Right kidney (tissue), 1 donor: ENCODE measurements at regions not wholly inside any gene's neighbourhood (a gene's known extent, or its start where the extent isn't known, plus 50 kb on each side); places are given as distances from the start of the nearest gene placed in this dataset.
"Not testable (repeated sequence)": the region's sequence is repeated elsewhere in the genome, so short reads cannot be mapped to it uniquely, and the experiment has no call there.

Experiments used
- DNase-seq: peaks from one replicate; pipeline ENCODE4 v3.0.0-alpha.2; 2016

DNA sequence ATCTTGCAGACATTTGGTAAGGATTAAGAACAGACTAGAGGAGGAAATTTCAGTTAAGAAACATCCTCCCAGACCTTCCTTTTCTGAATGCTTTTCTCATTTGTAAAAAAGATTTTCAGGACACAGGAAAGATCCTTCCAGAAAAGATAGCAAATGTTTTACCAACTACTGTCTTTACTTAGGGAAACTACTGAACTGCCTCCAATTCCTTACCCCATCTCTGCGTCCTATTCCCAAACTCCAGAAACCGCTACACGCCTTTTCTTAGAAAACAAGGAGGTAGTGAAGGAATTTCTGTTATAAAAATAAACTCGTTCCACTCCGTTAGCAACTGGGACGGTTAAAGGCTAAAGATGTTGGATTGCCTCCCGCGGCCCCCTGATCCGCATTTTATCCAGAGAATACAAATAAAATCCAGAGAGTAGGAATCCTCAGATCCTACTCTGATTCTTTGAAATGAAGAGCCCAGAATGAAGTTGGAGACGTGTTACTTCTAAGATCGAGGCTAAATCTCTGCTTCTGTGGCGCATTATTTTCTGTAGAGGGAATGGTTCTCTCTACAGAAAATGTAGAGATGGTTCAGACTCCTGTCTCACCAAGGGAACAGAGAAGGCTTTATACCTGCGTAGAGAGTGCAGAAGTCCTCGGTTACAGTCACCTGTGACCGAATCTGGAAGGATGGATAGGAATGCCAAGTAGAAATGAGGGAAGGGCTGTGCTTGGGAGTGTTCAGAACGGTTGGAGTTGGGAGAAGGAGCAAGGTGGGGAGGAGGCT, 133.0 kb downstream of the GPX5 start:
- DNase-seq, result peak; percentile 43

DNA sequence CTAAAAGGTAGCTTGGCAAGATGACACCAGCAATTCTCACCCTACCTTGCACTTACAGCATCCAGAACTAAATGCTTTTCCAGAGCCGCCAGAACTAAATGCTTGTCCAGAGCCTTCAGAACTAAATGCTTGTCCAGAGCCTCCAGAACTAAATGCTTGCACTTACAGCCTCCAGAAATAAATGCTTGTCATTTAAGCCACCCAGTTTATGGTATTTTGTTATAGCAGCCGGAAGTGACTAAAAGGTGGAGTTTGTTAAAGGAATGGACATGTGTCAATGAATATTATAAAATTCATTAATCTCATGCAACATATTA, 133.5 kb downstream of the GPX5 start:
- no peak for DNase-seq

DNA sequence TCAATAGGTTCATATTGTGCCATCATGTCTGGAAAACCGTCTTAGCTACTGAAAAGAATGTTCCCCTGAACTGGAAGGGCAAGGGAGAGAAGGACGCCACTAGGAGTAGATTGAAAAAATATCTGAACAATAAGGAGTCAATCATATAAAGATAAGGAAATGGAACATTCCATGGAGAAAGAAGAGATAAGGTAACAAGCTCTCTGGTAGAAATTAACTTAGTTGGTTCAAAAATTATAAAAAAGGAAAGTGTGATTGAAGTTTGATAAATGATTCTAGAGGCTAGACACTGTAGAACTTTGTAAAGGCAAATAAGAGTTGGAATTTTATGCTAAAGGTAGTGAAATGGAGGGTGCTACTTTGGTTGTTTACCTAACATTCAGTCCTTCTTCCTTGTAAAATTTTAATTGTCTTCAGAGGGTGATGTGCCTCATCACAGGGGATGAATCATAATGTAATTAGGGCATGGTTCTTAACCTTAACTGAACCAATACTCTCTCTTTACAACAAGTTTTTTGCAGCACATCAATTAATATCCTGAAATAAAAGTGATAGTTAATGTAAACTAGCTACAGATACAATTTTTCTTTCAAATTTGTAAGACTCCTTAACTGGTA, 135.5 kb downstream of the GPX5 start:
- DNase-seq, result no peak

DNA sequence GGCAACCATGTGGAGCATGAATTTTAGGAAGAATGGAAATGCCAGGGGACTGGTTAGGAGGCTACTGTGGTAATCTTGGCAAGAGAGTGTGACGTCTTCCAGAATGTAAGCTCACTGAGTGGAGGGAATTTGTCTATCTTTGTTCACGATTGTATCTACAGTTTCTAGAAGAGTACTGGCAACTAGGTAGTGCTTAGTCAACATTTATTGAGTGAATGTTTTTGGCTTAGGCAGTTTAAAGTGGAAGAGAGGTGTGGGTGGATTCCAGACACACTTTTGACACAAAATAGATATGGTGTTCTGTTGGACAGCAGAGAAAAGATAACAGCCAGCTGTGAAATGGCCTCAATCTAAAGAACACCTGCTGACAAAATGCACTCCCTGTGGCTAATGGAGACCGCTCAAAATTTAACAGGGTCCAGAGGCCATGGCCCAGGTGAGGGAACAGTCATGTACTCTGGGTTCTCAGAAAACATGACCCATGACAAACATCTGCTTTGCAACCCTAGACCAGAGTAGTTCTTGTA, 139.3 kb downstream of the GPX5 start:
- no peak for DNase-seq

DNA sequence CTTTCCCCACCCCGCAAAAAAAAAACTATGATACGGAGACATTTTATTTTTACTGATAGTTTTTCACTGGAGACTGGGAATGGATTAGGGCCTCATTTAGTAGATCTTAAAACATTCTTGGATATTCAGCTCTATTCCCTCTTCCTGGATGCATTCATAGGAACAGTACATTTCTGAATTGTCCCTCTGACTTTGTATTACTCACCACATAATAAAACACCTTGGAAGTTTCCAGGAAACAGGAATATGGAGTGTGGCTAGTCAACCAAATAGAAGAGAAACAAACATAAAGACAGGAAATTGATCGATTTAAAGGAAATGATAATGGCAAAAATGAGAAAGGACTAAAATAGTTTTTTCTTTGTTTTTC, 147.7 kb downstream of the GPX5 start:
- DNase-seq, result no peak

DNA sequence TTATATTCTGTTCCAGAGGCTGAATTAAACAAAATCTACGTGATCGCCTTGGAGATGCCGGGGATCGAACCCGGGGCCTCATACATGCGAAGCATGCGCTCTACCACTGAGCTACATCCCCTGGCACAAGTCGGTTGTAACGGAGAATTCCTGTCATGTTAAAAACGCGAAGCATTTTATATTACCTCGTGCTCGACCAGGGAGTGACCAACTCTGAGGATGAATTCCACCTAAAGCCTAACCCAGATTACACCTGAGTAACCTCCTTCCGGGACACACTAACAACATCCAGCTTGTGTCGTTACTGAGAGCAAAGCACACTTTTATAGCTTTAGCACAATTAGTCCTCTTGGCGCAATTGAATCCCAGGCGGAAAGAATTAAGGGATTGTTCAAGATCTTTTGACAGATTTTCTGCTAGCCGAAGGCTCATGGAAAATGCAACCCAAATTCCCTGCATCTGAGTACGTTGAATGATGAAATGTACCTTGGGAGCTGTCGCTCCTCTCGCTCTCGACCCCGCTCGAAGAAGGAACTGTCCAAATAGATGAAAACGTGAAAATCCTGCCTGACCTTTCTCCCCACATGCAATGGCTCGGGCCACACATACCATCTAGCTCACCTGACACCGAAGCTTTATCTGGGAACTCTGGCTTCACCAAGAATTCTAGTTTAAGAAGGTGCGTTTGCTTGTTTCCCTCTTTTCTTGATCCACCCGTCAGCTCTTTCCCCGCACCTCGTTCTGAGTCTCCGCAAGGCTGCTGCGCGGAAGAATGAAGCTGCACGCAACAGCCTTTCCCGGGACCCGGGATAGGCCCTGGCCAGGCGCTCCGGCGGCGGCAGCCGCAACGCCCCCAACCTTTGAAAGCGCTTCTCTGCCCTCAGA, 148.3 kb downstream of the GPX5 start:
- DNase-seq, result peak; percentile 47

DNA sequence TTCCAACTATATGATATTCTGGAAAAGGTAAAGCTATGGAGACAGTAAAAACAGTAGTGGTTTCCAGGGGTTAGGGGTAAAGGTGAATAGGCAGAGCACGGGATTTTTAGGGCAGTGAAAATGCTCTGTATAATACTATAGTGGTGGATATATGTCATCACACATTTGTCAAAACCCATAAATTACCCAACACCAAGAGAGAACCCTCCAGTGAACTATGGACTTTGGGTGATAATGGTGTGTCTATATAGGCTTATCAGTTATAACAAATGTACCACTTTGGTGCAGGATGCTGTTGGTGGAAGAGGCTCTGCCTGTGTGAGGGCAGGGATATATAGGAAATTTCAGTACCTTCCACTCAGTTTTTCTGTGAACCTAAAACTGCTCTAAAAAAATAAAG, 149.9 kb downstream of the GPX5 start:
- no peak for DNase-seq

DNA sequence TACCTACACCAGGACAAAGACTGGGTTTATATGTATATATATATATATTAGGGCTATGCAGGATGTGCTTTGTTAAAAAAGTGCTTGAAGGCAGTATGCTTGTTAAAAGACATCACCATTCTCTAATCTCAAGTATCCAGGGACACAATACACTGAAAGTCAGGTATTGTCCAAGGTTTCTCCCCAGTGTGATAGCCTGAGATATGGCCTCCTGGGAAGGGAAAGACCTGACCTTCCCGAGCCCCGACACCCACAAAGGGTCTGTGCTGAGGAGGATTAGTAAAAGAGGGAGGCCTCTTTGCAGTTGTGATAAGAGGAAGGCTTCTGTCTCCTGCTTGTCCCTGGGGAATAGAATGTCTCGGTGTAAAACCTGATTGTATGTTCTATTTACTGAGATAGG, 156.9 kb downstream of the GPX5 start:
- no peak for DNase-seq

DNA sequence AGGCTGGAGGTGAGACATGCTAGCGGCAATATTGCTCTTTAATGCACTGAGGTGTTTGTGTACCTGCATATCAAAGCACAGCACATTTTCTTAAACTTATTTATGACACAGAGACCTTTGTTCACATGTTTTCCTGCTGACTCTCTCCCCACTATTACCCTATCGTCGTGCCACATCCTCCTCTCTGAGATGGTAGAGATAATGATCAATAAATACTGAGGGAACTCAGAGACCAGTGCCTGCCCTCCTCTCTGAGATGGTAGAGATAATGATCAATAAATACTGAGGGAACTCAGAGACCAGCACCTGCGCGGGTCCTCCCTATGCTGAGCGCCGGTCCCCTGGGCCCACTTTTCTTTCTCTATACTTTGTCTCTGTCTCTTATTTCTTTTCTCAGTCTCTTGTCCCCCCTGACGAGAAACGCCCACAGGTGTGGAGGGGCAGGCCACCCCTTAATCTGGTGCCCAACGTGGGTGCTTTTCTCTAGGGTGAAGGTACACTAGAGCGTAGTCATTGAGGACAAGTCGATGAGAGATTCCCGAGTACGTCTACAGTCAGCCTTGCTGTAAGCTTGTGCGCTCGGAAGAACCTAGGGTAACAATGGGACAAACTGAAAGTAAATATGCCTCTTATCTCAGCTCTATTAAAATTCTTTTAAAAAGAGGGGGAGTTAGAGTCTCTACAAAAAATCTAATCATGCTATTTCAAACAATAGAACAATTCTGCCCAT, 157.4 kb downstream of the GPX5 start:
- DNase-seq, result not testable (repeated sequence)

DNA sequence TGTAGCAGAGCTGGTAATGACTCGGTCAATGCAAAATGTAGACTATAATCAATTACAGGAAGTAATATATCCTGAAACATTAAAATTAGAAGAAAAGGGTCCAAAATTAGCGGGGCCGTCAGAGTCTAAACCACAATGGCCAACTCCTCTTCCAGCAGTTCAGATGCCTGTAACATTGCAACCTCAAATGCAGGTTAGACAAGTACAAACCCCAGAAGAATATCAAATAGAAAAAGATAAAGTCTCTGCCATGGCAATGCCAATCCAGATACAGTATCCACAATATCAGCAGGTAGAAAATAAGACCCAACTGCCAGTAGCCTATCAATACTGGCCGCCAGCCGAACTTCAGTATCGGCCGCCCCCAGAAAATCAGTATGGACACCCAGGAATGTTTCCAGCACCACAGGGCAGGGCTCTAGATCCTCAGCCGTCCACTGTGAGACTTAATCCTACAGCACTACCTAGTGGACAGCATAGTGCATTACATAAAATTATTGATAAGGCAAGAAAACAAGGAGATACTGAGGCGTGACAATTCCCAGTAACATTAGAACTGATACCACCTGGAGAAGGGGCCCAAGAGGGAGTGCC, 158.4 kb downstream of the GPX5 start:
- DNase-seq, result no peak

DNA sequence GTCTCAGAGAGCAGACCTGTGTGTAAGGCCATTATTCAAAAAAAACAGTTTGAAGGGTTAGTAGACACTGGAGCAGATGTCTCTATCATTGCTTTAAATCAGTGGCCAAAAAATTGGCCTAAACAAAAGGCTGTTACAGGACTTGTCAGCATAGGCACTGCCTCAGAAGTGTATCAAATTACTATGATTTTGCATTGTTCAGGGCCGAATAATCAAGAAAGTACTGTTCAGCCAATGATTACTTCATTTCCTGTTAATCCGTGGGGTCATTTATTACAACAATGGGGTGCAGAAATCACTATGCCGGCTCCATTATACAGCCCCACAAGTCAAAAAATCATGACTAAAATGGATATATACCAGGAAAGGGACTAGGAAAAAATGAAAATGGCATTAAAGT, 160.3 kb downstream of the GPX5 start:
- DNase-seq, result not testable (repeated sequence)

DNA sequence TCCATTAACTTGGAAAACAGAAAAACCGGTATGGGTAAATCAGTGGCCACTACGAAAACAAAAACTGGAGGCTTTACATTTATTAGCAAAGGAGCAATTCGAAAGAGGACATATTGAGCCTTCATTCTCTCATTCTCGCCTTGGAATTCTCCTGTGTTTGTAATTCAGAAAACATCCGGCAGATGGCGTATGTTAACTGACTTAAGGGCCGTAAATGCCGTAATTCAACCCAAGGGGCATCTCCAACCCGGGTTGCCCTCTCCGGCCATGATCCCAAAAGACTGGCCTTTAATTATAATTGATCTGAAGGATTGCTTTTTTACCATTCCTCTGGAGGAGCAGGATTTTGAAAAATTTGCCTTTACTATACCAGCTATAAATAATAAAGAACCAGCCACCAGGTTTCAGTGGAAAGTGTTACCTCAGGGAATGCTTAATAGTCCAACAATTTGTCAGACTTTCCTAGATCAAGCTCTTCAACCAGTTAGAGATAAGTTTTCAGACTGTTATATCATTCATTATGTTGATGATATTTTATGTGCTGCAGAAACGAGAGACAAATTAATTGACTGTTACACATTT, 160.9 kb downstream of the GPX5 start:
- not testable (repeated sequence) for DNase-seq

DNA sequence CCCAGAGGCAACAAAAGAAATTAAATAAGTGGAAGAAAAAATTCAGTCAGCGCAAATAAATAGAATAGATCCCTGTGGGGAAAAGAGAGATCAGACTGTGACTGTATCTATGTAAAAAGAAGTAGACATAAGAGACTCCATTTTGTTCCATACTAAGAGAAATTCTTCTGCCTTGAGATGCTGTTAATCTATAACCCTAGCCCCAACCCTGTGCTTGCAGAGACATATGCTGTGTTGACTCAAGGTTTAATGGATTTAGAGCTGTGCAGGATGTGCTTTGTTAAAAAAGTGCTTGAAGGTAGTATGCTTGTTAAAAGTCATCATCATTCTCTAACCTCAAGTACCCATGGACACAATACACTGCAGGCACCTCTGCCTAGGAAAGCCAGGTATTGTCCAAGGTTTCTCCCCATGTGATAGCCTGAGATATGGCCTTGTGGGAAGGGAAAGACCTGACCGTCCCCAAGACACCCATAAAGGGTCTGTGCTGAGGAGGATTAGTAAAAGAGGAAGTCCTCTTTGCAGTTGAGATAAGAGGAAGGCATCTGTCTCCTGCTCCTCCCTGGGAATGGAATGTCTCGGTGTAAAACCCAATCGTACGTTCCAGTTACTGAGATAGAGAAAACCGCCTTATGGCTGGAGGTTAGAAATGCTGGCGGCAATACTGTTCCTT, 161.8 kb downstream of the GPX5 start:
- DNase-seq, result not testable (repeated sequence)

DNA sequence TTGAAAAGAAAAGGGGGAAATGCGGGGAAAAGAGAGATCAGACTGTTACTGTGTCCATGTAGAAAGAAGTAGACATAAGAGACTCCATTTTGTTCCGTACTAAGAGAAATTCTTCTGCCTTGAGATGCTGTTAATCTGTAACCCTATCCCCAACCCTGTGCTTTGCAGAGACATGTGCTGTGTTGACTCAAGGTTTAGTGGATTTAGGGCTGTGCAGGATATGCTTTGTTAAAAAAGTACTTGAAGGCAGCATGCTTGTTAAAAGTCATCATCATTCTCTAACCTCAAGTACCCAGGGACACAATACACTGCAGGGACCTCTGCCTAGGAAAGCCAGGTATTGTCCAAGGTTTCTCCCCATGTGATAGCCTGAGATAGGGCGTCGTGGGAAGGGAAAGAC, 166.3 kb downstream of the GPX5 start:
- DNase-seq, result not testable (repeated sequence)

DNA sequence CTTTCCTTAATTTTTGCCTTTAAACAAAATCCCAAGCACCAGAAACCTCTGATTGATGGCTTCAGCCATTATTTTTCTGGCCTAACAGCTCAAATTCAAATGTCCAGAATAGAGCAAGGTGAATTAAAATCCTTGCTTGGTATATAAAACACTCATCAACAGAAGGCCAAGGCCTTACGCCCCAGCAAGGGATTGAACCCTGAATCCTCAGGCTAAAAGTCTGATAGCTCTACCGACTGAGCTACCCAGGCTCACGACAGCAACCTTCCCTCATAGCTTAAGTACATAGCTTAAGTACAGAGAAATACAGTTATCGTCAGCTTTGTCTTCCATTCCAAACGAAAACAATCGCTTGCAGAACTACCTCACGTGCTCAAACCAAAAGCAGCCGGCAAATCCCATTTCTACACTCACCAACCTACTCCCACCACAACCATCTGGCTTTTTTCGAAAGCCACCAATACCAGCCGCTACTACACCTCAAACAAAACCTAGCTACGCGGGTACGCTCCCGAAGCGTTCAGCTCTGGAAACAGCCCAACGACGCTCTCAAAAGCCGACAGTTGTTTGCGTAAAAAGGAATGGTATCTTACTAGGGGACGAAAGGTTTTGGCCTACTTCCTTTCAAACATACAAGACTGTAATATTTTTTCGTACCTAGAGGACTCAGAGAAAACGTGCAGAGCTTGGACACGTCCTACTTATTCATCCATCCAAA, 167.5 kb downstream of the GPX5 start:
- DNase-seq, result no peak

DNA sequence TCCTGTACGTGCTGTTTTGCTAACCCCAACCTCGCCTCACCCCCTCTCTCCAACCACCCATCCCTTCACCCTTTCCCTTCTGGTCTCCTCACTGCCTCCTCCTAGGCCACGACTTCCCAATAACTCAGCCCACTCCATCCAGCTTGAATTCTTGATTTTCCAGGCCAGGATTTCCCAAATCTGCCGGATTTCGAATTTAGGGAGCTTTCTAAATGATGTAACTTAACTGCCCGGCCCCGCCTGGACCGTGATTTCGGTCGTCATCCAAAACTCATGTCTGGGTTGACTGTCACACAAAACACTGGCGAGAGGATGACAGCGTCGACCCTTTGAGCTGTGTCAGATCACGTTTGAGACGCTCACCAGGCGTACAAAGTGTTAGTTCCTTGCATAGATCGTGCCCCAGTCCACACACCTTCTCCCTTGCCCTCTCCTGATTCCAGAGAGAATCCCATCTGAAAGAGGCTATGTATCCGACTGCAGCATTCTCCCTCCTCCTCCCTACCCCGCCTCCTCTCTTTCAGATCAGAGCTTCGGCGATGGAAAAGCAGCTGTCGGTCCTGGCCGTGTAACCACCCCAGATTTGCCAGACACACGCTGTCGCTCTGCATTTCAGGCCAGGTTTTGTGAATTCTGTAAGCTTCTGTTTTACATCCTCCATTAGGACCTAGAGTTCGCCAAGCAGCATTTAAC, 168.2 kb downstream of the GPX5 start:
- no peak for DNase-seq

DNA sequence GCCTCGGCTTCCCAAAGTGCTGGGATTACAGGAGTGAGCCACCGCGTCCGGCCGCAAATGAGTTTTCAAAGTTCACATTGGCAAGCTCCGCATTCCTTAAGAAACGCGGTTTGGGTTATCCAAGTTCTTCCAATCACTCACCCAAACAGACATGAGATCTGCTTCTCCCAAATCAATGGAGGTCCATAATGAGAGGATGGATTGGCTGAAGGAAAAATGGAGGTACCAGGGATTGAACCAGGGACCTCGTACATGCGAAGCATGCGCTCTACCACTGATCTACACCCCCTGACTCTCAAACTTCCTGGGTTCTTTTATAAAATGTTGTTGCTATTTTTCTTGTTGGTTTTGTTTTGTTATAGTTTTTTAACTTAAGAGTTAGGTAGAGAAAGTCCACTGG, 170.0 kb downstream of the GPX5 start:
- no peak for DNase-seq

DNA sequence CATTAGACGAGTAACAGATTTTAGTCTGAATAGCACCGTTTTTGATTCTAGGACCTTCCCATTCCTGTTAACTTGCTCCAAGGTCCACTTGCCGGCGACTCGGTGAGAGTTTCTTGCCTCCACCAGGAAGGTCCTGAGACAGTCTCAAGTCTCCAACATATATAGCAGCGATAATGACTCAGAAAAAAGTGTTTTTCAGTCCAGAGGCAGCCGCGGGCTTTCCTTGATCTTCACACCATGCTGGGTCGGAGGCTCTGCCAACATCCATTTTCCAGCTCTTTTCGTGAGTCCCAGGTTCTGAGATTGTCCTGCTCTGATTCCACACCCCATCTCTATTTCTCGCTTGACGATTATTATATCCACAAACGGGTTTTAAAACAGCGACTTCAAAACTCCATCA, 170.5 kb downstream of the GPX5 start:
- DNase-seq, result no peak

DNA sequence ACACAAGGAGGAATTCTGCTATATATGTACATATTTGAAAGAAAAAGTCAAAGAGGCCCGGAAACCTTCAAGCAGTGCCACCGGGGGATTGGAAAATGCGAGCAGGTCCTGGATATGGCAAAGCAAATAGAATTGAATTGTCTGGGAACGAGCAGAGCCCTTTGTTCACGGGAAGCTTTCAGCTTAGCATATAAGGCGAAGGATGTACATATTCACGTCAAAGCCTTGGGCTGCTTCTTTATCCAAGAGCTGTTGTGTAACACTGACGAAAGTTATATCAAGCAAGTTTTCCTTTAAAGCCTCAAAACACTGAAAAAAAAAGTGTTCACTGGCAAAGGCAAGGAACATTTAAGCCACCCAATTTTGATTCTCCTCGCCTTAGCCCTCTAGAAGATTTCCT, 171.0 kb downstream of the GPX5 start:
- DNase-seq, result no peak
